PC-3 (cell line): ENCODE measurements at regions not wholly inside any gene's neighbourhood (a gene's known extent, or its start where the extent isn't known, plus 50 kb on each side); places are given as distances from the start of the nearest gene placed in this dataset.

ENCODE experiments used
- ATAC-seq: fragments of 200-7000 bp; cut with Tn5 transposase; 2 replicates; pipeline ENCODE4 v1.9.1; 2020; ENCODE audit warnings: mild to moderate bottlenecking, moderate library complexity
- BruUV-seq: library from RNA; stranded (reverse); fragments of 400-500 nt; replicated peaks from 2 replicates; lab custom pipeline; 2021; lab: Mats Ljungman, UMichigan
- CTCF ChIA-PET: fragments of 300-600 bp; sonication (Branson Sonifier 250); formaldehyde crosslinking; loops from one replicate; lab custom pipeline; 2022; ENCODE audit warnings: antibody characterized with exemption; lab: Charles Lee
- POLR2A ChIA-PET: fragments of 300-600 bp; sonication (Branson Sonifier 250); formaldehyde crosslinking; loops from one replicate; lab custom pipeline; 2022; ENCODE audit warnings: antibody characterized with exemption; ENCODE audit not compliant: unreplicated experiment; lab: Charles Lee
- DNase-seq: peaks from one replicate; pipeline ENCODE4 v3.0.0-alpha.2; 2015
- H2AFZ ChIP-seq: fragments of 300-600 bp; sonication (generic); 2 replicates; pipeline ENCODE4 v1.6.0; 2016; ENCODE audit warnings: antibody characterized with exemption, low read length
- H3F3A ChIP-seq: fragments of 300-600 bp; sonication (generic); one replicate; pipeline ENCODE4 v1.6.0; 2017; ENCODE audit warnings: antibody characterized with exemption, low read length, control low read depth, mild to moderate bottlenecking; ENCODE audit not compliant: unreplicated experiment
- H3K27ac ChIP-seq: fragments of 300-600 bp; sonication (generic); 2 replicates; pipeline ENCODE4 v1.5.1; 2016; ENCODE audit warnings: mild to moderate bottlenecking, low read length
- H3K27me3 ChIP-seq: fragments of 300-600 bp; sonication (generic); 2 replicates; pipeline ENCODE4 v1.6.1; 2016; ENCODE audit warnings: low read length, mixed read lengths
- H3K36me3 ChIP-seq: fragments of 300-600 bp; sonication (generic); 2 replicates; pipeline ENCODE4 v1.6.1; 2016; ENCODE audit warnings: low read depth, mixed run types, low read length, mixed read lengths
- H3K4me1 ChIP-seq: fragments of 300-600 bp; sonication (generic); 2 replicates; pipeline ENCODE4 v1.5.1; 2016; ENCODE audit warnings: low read length; ENCODE audit not compliant: insufficient read depth
- H3K4me2 ChIP-seq: fragments of 300-600 bp; sonication (generic); 2 replicates; pipeline ENCODE4 v1.6.0; 2016; ENCODE audit warnings: low read length
- H3K4me3 ChIP-seq: fragments of 300-600 bp; sonication (generic); 2 replicates; pipeline ENCODE4 v1.5.1; 2016; ENCODE audit warnings: mild to moderate bottlenecking, low read length, mixed read lengths
- H3K79me2 ChIP-seq: fragments of 300-600 bp; sonication (generic); 2 replicates; pipeline ENCODE4 v1.6.1; 2017; ENCODE audit warnings: low read length, mixed read lengths
- H3K9ac ChIP-seq: fragments of 300-600 bp; sonication (generic); 2 replicates; pipeline ENCODE4 v1.6.0; 2016; ENCODE audit warnings: mild to moderate bottlenecking, low read length
- H3K9me2 ChIP-seq: fragments of 300-600 bp; sonication (generic); replicated peaks from 2 replicates; pipeline ENCODE4 v1.6.1; 2016; ENCODE audit warnings: mixed run types, low read length, mixed read lengths
- H3K9me3 ChIP-seq: fragments of 300-600 bp; sonication (generic); 2 replicates; pipeline ENCODE4 v1.6.1; 2016; ENCODE audit warnings: low read length, mixed read lengths
- H4K20me1 ChIP-seq: fragments of 300-600 bp; sonication (generic); 2 replicates; pipeline ENCODE4 v1.6.1; 2016; ENCODE audit warnings: low read length, mixed read lengths
- CTCF ChIP-seq: fragments of 300-600 bp; sonication (generic); conservative IDR thresholded peaks from 2 replicates; pipeline ENCODE4 v1.5.1; 2017; ENCODE audit warnings: antibody characterized with exemption, low read depth, mild to moderate bottlenecking, low read length
- EZH2 ChIP-seq: fragments of 300-600 bp; sonication (generic); IDR thresholded peaks from one replicate; pipeline ENCODE4 v1.6.1; 2017; ENCODE audit warnings: antibody characterized with exemption, mild to moderate bottlenecking, low read length; ENCODE audit not compliant: unreplicated experiment
- EZH2phosphoT487 ChIP-seq: fragments of 300-600 bp; sonication (generic); IDR thresholded peaks from 2 replicates; pipeline ENCODE4 v1.6.1; 2018; ENCODE audit warnings: mild to moderate bottlenecking, antibody characterized with exemption, low read length, borderline replicate concordance
- intact Hi-C: fragments of 100-400 bp; cut with micrococcal nuclease; formaldehyde crosslinking; loops from 2 replicates; pipeline ENCODE4 v1.9.0; 2023

DNA sequence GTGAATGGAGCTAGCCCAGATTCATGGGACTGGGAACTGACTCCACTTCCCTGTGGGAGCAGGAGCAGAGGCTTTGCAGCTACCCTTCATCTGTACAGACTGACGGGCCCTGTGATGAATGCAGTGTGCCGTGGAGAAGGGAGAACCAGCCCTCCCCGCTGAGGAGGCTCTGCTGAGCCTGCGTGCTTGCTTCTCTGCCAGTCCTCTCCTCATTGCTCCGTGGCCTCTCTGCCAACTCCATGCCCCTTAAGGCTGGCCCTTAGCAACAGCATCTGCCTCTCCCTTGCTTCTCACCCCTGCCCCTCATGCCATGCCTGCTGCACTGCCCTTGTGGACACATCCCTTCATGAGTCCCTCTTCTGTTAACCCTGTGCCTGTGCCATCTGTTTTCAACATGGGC is 53.6 kb downstream of the GADD45G start:
- H3K4me3 ChIP-seq = no peak overlapping the region
- no peak overlapping the region for H3K4me2 ChIP-seq
- no peaks in the 10 kb centered on the region for H3K36me3 ChIP-seq
- peaks cover 43% of the 10 kb centered on the region; the same call in 1 of the 2 replicates for H3K27me3 ChIP-seq
- H3K79me2 ChIP-seq = no peaks in the 10 kb centered on the region
- no peak overlapping the region for H2AFZ ChIP-seq
- CTCF ChIA-PET = no interaction called here
- no peaks in the 10 kb centered on the region for H3K9me3 ChIP-seq
- TF ChIP-seq EZH2phosphoT487 (no peak), CTCF (no peak), EZH2 (no peak)
- H3K9me2 ChIP-seq = no peaks in the 10 kb centered on the region
- ATAC-seq (no peak), DNase-seq (no peak)
- no TSS peak for BruUV-seq
- H3K4me1 ChIP-seq = no peaks in the 10 kb centered on the region
- H3K9ac ChIP-seq = no peak overlapping the region
- no peak overlapping the region for H3K27ac ChIP-seq
- POLR2A ChIA-PET = no interaction called here
- H3F3A ChIP-seq = no peaks in the 10 kb centered on the region
- intact Hi-C loops = no loop called here
- H4K20me1 ChIP-seq = no peaks in the 10 kb centered on the region

DNA sequence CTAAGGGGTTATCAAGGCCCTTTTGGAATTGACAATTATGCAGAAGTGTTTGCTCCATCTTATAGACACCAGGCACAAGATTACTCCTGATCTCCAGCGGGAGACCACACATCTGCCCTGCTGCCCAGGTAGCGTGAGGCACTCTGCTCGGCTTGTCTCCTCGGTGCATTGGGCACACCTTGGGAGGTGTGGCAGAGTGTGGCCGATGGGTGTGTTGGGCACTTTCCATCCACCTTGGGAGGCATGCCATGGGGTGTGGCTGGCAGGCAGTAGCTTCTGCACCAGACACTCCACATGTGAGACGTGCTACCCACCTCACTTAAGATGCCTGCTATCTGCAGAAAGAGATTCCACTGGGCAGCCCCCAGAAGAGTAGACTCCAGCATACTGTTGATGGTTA is 54.1 kb downstream of the GADD45G start:
- no peaks in the 10 kb centered on the region for H3K4me1 ChIP-seq
- no peaks in the 10 kb centered on the region for H3K9me3 ChIP-seq
- no peak overlapping the region for H3K9ac ChIP-seq
- H3K79me2 ChIP-seq = no peaks in the 10 kb centered on the region
- H3K9me2 ChIP-seq = no peaks in the 10 kb centered on the region
- DNase-seq = no peak
- intact Hi-C loops = no loop called here
- H3K27me3 ChIP-seq = peaks cover 43% of the 10 kb centered on the region; the same call in 1 of the 2 replicates
- H3K36me3 ChIP-seq = no peaks in the 10 kb centered on the region
- no peaks in the 10 kb centered on the region for H3F3A ChIP-seq
- H2AFZ ChIP-seq = no peak overlapping the region
- H3K27ac ChIP-seq = no peak overlapping the region
- H3K4me2 ChIP-seq = no peak overlapping the region
- CTCF ChIA-PET = no interaction called here
- ATAC-seq = no peak
- no TSS peak for BruUV-seq
- TF ChIP-seq CTCF (no peak), EZH2 (no peak)
- H4K20me1 ChIP-seq = no peaks in the 10 kb centered on the region
- H3K4me3 ChIP-seq = no peak overlapping the region
- POLR2A ChIA-PET = no interaction called here

DNA sequence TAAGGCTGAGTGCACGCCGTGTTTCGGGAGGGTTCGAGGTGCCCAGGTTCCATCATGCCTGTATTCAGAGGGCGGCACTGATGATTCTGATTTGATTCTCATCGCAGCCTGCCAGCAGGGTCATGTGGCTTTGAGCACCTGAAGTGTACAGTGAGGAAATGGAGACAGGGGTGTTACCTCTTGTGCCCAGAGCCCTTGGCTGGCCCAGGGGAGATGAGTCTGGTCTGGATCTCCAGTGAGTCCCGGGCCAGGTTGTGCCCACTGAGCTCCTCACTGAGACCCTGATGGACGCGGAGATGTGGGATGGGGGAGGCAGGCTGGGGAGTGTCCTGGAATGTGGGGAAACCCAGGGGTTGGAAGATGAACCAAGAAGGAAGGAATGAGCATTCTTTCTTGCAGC is 54.7 kb downstream of the GADD45G start:
- no peaks in the 10 kb centered on the region for H3F3A ChIP-seq
- BruUV-seq = no TSS peak
- DNase-seq = no peak
- no peak for TF ChIP-seq EZH2
- no peak for TF ChIP-seq CTCF
- TF ChIP-seq EZH2phosphoT487 = no peak
- no peaks in the 10 kb centered on the region for H3K9me3 ChIP-seq
- ChIA-PET CTCF (no interaction called here), POLR2A (no interaction called here)
- H3K79me2 ChIP-seq = no peaks in the 10 kb centered on the region
- no peaks in the 10 kb centered on the region for H4K20me1 ChIP-seq
- H3K4me2 ChIP-seq = no peak overlapping the region
- no peak overlapping the region for H3K27ac ChIP-seq
- no peak overlapping the region for H3K9ac ChIP-seq
- no peaks in the 10 kb centered on the region for H3K9me2 ChIP-seq
- H2AFZ ChIP-seq = no peak overlapping the region
- intact Hi-C loops = no loop called here
- no peaks in the 10 kb centered on the region for H3K36me3 ChIP-seq
- H3K4me1 ChIP-seq = no peaks in the 10 kb centered on the region
- ATAC-seq = no peak
- no peak overlapping the region for H3K4me3 ChIP-seq
- peaks cover 43% of the 10 kb centered on the region; the same call in 1 of the 2 replicates for H3K27me3 ChIP-seq
